ENCODE measurements at regions not wholly inside any gene's neighbourhood (a gene's known extent, or its start where the extent isn't known, plus 50 kb on each side); places are given as distances from the start of the nearest gene placed in this dataset.

DNA sequence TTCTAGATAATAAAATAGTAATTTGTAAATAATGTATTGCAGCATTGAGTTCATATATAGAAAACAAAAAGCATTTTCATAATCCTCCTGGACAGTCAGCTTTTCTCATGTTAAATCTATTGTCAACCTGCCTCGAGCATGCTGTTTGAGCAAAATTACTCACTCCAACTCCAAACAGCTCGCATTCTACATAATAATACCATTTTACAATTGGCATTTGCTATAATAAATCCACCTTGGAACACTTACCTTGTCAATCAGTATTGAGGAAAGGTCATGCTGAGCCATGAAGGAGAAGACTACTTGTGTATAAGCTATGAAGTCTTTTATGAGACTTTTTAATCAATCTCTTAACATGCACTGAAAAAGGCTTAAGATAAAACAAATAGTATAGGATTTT lies 682.6 kb downstream of the CBLN4 start:
- TF ChIP-seq, protein P1, sequence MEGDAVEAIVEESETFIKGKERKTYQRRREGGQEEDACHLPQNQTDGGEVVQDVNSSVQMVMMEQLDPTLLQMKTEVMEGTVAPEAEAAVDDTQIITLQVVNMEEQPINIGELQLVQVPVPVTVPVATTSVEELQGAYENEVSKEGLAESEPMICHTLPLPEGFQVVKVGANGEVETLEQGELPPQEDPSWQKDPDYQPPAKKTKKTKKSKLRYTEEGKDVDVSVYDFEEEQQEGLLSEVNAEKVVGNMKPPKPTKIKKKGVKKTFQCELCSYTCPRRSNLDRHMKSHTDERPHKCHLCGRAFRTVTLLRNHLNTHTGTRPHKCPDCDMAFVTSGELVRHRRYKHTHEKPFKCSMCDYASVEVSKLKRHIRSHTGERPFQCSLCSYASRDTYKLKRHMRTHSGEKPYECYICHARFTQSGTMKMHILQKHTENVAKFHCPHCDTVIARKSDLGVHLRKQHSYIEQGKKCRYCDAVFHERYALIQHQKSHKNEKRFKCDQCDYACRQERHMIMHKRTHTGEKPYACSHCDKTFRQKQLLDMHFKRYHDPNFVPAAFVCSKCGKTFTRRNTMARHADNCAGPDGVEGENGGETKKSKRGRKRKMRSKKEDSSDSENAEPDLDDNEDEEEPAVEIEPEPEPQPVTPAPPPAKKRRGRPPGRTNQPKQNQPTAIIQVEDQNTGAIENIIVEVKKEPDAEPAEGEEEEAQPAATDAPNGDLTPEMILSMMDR (conservative IDR thresholded peaks at IDR 0.05; ENCODE audit: low read length): no peak
- TF ChIP-seq EZH2phosphoT487 (IDR thresholded peaks at IDR 0.05; ENCODE audit: borderline replicate concordance): no peak
